RWPE2 (cell line): ENCODE measurements at regions not wholly inside any gene's neighbourhood (a gene's known extent, or its start where the extent isn't known, plus 50 kb on each side); places are given as distances from the start of the nearest gene placed in this dataset.

ENCODE experiments used
- ATAC-seq: fragments of 200-7000 bp; cut with Tn5 transposase; 3 replicates; pipeline ENCODE4 v1.9.1; 2021; ENCODE audit warnings: low read depth
- DNase-seq: peaks from one replicate; pipeline ENCODE4 v3.0.0-alpha.2; 2020; ENCODE audit warnings: low spot score
- H3K27ac ChIP-seq: fragments of 450-650 bp; 2 replicates; pipeline ENCODE4 v1.5.1; 2017; ENCODE audit warnings: mild to moderate bottlenecking; ENCODE audit not compliant: poor library complexity, severe bottlenecking
- H3K27me3 ChIP-seq: fragments of 250-450 bp; sonication (Bioruptor Pico); 2 replicates; pipeline ENCODE4 v1.5.1; 2021; ENCODE audit warnings: mild to moderate bottlenecking, moderate library complexity; ENCODE audit not compliant: insufficient read depth, poor library complexity, severe bottlenecking
- H3K36me3 ChIP-seq: fragments of 250-450 bp; sonication (Bioruptor Pico); 2 replicates; pipeline ENCODE4 v1.5.1; 2020; ENCODE audit warnings: low read depth, mild to moderate bottlenecking, moderate library complexity
- H3K4me1 ChIP-seq: fragments of 250-450 bp; sonication (Bioruptor Pico); 2 replicates; pipeline ENCODE4 v1.5.1; 2021; ENCODE audit warnings: mild to moderate bottlenecking, moderate library complexity; ENCODE audit not compliant: insufficient read depth, poor library complexity, severe bottlenecking
- H3K4me3 ChIP-seq: fragments of 250-450 bp; sonication (Bioruptor Pico); 2 replicates; pipeline ENCODE4 v1.5.1; 2021; ENCODE audit warnings: mild to moderate bottlenecking, moderate library complexity; ENCODE audit not compliant: severe bottlenecking
- H3K9me3 ChIP-seq: fragments of 250-450 bp; sonication (Bioruptor Pico); 2 replicates; pipeline ENCODE4 v1.5.1; 2021; ENCODE audit warnings: mild to moderate bottlenecking, moderate library complexity; ENCODE audit not compliant: severe bottlenecking
- CTCF ChIP-seq: fragments of 450-650 bp; IDR thresholded peaks from one replicate; pipeline ENCODE4 v1.5.1; 2017; ENCODE audit warnings: mild to moderate bottlenecking, moderate library complexity; ENCODE audit not compliant: poor library complexity, severe bottlenecking

GRCh38 chr2:210917465-210917864 lies 361.1 kb downstream of the CPS1 start:
- Histone ChIP-seq H3K27me3 (no peaks in the 10 kb centered on the region), H3K36me3 (no peaks in the 10 kb centered on the region), H3K27ac (no peak overlapping the region), H3K4me1 (no peaks in the 10 kb centered on the region), H3K4me3 (no peak overlapping the region), H3K9me3 (no peaks in the 10 kb centered on the region)
- no peak for DNase-seq
- TF ChIP-seq CTCF, result no peak
- ATAC-seq, result no peak

- ATAC-seq, result no peak
- H3K27me3 ChIP-seq, result no peaks in the 10 kb centered on the region
- H3K27ac ChIP-seq, result no peak overlapping the region
- TF ChIP-seq CTCF, result no peak
- H3K4me3 ChIP-seq, result no peak overlapping the region
- no peak for DNase-seq
- H3K36me3 ChIP-seq, result no peaks in the 10 kb centered on the region
- no peaks in the 10 kb centered on the region for H3K9me3 ChIP-seq
- no peaks in the 10 kb centered on the region for H3K4me1 ChIP-seq
Observed at GRCh38 chr2:210919128-210919527, 362.7 kb downstream of the CPS1 start.

GRCh38 chr2:210922419-210922818 lies 366.0 kb downstream of the CPS1 start:
- DNase-seq (no peak), ATAC-seq (no peak)
- H3K9me3 ChIP-seq, result no peaks in the 10 kb centered on the region
- H3K27ac ChIP-seq, result no peak overlapping the region
- no peaks in the 10 kb centered on the region for H3K27me3 ChIP-seq
- H3K4me1 ChIP-seq, result no peaks in the 10 kb centered on the region
- H3K4me3 ChIP-seq, result no peak overlapping the region
- no peak for TF ChIP-seq CTCF
- no peaks in the 10 kb centered on the region for H3K36me3 ChIP-seq

- H3K4me1 ChIP-seq, result no peaks in the 10 kb centered on the region
- DNase-seq, result no peak
- TF ChIP-seq CTCF, result no peak
- no peak for ATAC-seq
- H3K4me3 ChIP-seq, result no peak overlapping the region
- H3K9me3 ChIP-seq, result no peaks in the 10 kb centered on the region
- no peak overlapping the region for H3K27ac ChIP-seq
- H3K36me3 ChIP-seq, result no peaks in the 10 kb centered on the region
- H3K27me3 ChIP-seq, result no peaks in the 10 kb centered on the region
Observed at GRCh38 chr2:210928714-210929113, 372.3 kb downstream of the CPS1 start.

- no peak for TF ChIP-seq CTCF
- no peak overlapping the region for H3K4me3 ChIP-seq
- H3K9me3 ChIP-seq, result no peaks in the 10 kb centered on the region
- H3K36me3 ChIP-seq, result no peaks in the 10 kb centered on the region
- ATAC-seq (no peak), DNase-seq (no peak)
- H3K27me3 ChIP-seq, result no peaks in the 10 kb centered on the region
- H3K4me1 ChIP-seq, result no peaks in the 10 kb centered on the region
- no peak overlapping the region for H3K27ac ChIP-seq
Observed at GRCh38 chr2:210938228-210938627, 381.8 kb downstream of the CPS1 start.
